ENCODE measurements at regions not wholly inside any gene's neighbourhood (a gene's known extent, or its start where the extent isn't known, plus 50 kb on each side); places are given as distances from the start of the nearest gene placed in this dataset.

GRCh38 chr16:86391984-86392383 lies 118.3 kb upstream of the FOXF1 start:
- no peak for DNase-seq (ENCODE audit: low read depth)
- no peak overlapping the region for H3K4me3 ChIP-seq (ENCODE audit: low read depth, low read length)
- TF ChIP-seq CTCF (IDR thresholded peaks at IDR 0.05; ENCODE audit: control insufficient read depth, extremely low read depth, insufficient read depth) = no peak

GRCh38 chr16:86392436-86393152 lies 117.7 kb upstream of the FOXF1 start:
- DNase-seq (ENCODE audit: low read depth) = no peak
- H3K4me3 ChIP-seq (ENCODE audit: low read depth, low read length) = no peak overlapping the region
- no peak for TF ChIP-seq CTCF (IDR thresholded peaks at IDR 0.05; ENCODE audit: control insufficient read depth, extremely low read depth, insufficient read depth)

GRCh38 chr16:86393907-86394626 lies 116.3 kb upstream of the FOXF1 start:
- DNase-seq (ENCODE audit: low read depth) = no peak
- no peak for TF ChIP-seq CTCF (IDR thresholded peaks at IDR 0.05; ENCODE audit: control insufficient read depth, extremely low read depth, insufficient read depth)
- no peak overlapping the region for H3K4me3 ChIP-seq (ENCODE audit: low read depth, low read length)

GRCh38 chr16:86395477-86395876 lies 114.8 kb upstream of the FOXF1 start:
- DNase-seq (ENCODE audit: low read depth) = no peak
- H3K4me3 ChIP-seq (ENCODE audit: low read depth, low read length) = no peak overlapping the region
- TF ChIP-seq CTCF (IDR thresholded peaks at IDR 0.05; ENCODE audit: control insufficient read depth, extremely low read depth, insufficient read depth) = no peak

- DNase-seq (ENCODE audit: low read depth) = no peak
- TF ChIP-seq CTCF (IDR thresholded peaks at IDR 0.05; ENCODE audit: control insufficient read depth, extremely low read depth, insufficient read depth) = no peak
- H3K4me3 ChIP-seq (ENCODE audit: low read depth, low read length) = no peak overlapping the region
Observed at GRCh38 chr16:86396422-86396821, 113.9 kb upstream of the FOXF1 start.

- H3K4me3 ChIP-seq (ENCODE audit: low read depth, low read length) = no peak overlapping the region
- no peak for DNase-seq (ENCODE audit: low read depth)
- no peak for TF ChIP-seq CTCF (IDR thresholded peaks at IDR 0.05; ENCODE audit: control insufficient read depth, extremely low read depth, insufficient read depth)
Observed at GRCh38 chr16:86396901-86397311, 113.4 kb upstream of the FOXF1 start.
